Sigmoid colon (tissue), 6 donors: ENCODE measurements at regions not wholly inside any gene's neighbourhood (a gene's known extent, or its start where the extent isn't known, plus 50 kb on each side); places are given as distances from the start of the nearest gene placed in this dataset.

Experiments used
- DNase-seq: peaks from one replicate; pipeline ENCODE4 v3.0.0-alpha.2; 2019
- H3K27ac ChIP-seq, 4 donors: fragments of 200-600 bp; sonication (generic); one replicate each; pipeline ENCODE4 v1.5.1; 2016 to 2019; ENCODE audit warnings: mild to moderate bottlenecking in 1 of 4
- H3K27me3 ChIP-seq, 3 donors: fragments of 200-600 bp; sonication (generic); one replicate each; pipeline ENCODE4 v1.5.1; 2019; ENCODE audit warnings: mild to moderate bottlenecking in 1 of 3
- H3K36me3 ChIP-seq, 4 donors: fragments of 200-600 bp; sonication (generic); one replicate each; pipeline ENCODE4 v1.5.1; 2016 to 2019
- H3K4me1 ChIP-seq, 4 donors: fragments of 200-600 bp; sonication (generic); one replicate each; pipeline ENCODE4 v1.5.1; 2017 to 2019
- H3K4me3 ChIP-seq, 4 donors: fragments of 200-600 bp; sonication (generic); one replicate each; pipeline ENCODE4 v1.5.1; 2017 to 2019; ENCODE audit warnings: mild to moderate bottlenecking in 2 of 4, moderate library complexity in 1 of 4
- H3K9me3 ChIP-seq, 4 donors: fragments of 200-600 bp in 3 of 4; sonication (generic) in 3 of 4; one replicate each; pipeline versions ENCODE4 v1.5.1 to v1.6.1; 2013 to 2019
- CTCF ChIP-seq, 4 experiments: fragments of 450-650 bp in 3 of 4; fragments of 200-600 bp in 1 of 4; IDR thresholded peaks; one replicate each; pipeline ENCODE4 v1.5.1; 2016 to 2019; ENCODE audit warnings: antibody characterized with exemption in 4 of 4, mild to moderate bottlenecking in 3 of 4, moderate library complexity in 2 of 4
- EP300 ChIP-seq, 4 donors: sonication (generic); formaldehyde crosslinking; IDR thresholded peaks; one replicate each; pipeline ENCODE4 v1.6.1; 2017; ENCODE audit warnings: antibody characterized with exemption in 4 of 4
- POLR2A ChIP-seq, 2 donors: fragments of 450-650 bp; IDR thresholded peaks; one replicate each; pipeline ENCODE4 v1.6.1; 2016; ENCODE audit warnings: antibody characterized with exemption in 2 of 2, mild to moderate bottlenecking in 2 of 2, moderate library complexity in 2 of 2
- POLR2AphosphoS5 ChIP-seq, 4 donors: sonication (generic); formaldehyde crosslinking; IDR thresholded peaks; one replicate each; pipeline ENCODE4 v1.6.1; 2017; ENCODE audit warnings: antibody characterized with exemption in 4 of 4
- WGBS, 2 donors: extraction: QIAGEN DNeasy Blood & Tissue Kit; methylation state at CpG; one replicate each; pipeline ENCODE4 v1.1.7; 2013; 5-methylcytosine and 5-hydroxymethylcytosine counted together
- intact Hi-C: fragments of 100-400 bp; cut with DNase I; formaldehyde crosslinking; loops from one replicate; pipeline ENCODE4 v1.15.1; 2023
- donor health status: healthy with polysubstance abuse.
- donor health status: healthy.

DNA sequence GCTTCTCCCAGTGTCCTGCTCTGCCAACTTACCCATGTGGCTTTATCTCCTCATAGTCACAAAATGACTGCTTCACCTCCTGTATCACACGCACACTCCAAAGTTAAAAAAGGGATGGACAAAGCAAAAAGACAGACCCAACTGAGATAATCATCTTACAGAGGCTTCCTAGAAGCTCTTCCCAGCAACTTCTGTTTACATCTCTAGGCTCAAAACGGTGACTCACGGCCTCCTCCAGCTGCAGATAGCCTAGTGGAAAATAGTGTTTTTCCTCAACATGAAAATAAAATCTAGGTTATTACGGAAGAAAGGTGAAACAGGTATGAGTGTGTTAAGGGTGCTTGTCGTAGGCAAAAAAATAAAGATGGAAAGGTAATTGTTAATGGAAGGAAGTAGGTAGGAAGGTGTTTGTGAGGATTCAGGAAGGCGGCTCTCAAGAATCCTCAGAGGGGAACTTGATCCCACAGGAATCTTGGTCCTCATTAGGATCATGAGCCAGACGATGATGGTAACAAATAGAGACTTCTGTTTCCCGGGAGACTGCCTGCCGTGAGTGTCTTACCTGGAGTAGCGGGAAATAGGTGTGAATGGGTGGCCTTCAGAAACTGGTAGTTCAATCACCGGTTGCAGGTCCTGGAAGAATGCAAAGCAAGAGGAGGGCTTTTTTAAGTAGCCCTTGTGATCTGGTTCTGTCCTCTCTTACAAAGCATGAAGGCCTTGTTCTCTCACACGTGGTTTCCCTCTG is 487.5 kb upstream of the TMEM132C start:
- intact Hi-C loops = no loop called here
- Histone ChIP-seq H3K9me3 (no peaks in the 10 kb centered on the region), H3K36me3 (no peaks in the 10 kb centered on the region), H3K27ac (no peak overlapping the region), H3K4me1 (no peaks in the 10 kb centered on the region), H3K27me3 (no peaks in the 10 kb centered on the region), H3K4me3 (no peak overlapping the region)
- no peak for DNase-seq
- 73 to 77% methylated on average over 12 of the region's 12 CpGs for WGBS, 2 donors
- no peak for TF ChIP-seq CTCF (IDR thresholded peaks at IDR 0.05)
- TF ChIP-seq POLR2A (IDR thresholded peaks at IDR 0.05) = no peak
- no peak for TF ChIP-seq POLR2AphosphoS5 (IDR thresholded peaks at IDR 0.05)
- no peak for TF ChIP-seq EP300 (IDR thresholded peaks at IDR 0.05)

DNA sequence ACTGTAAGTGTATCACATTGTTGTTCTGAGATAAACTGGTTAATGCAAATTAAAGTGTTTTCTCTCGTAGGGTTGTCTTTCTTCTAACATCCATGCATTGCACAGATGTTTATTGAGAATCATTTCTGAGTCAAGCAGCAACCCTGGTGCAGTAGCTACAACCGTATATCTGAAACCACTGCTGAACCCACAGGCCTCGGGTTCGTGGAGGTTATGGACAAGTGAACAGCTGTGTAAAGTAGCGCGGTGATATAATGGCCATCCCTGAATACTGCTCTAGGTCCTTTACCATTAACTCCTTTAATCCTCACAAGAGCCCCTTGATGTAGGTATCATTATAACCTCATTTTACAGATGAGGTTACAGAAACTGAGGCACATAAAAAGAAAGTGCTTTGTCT is 486.1 kb upstream of the TMEM132C start:
- intact Hi-C loops = no loop called here

GRCh38 chr12:127781336-127781735 is 485.6 kb upstream of the TMEM132C start:
- WGBS, 2 donors = 75 to 79% methylated on average over 5 of the region's 5 CpGs
- Histone ChIP-seq H3K27me3 (no peaks in the 10 kb centered on the region), H3K4me3 (no peak overlapping the region), H3K27ac (no peak overlapping the region), H3K9me3 (no peaks in the 10 kb centered on the region), H3K36me3 (no peaks in the 10 kb centered on the region), H3K4me1 (no peaks in the 10 kb centered on the region)
- TF ChIP-seq POLR2A (IDR thresholded peaks at IDR 0.05) (no peak), EP300 (IDR thresholded peaks at IDR 0.05) (no peak), CTCF (IDR thresholded peaks at IDR 0.05) (no peak), POLR2AphosphoS5 (IDR thresholded peaks at IDR 0.05) (no peak)
- intact Hi-C loops = no loop called here
- no peak for DNase-seq

More for the DNA sequence above, 486.1 kb upstream of the TMEM132C start:
- Histone ChIP-seq H3K4me3 (no peak overlapping the region), H3K27ac (no peak overlapping the region), H3K36me3 (no peaks in the 10 kb centered on the region), H3K9me3 (no peaks in the 10 kb centered on the region), H3K27me3 (no peaks in the 10 kb centered on the region), H3K4me1 (no peaks in the 10 kb centered on the region)
- TF ChIP-seq EP300 (IDR thresholded peaks at IDR 0.05) = no peak
- TF ChIP-seq POLR2A (IDR thresholded peaks at IDR 0.05) = no peak
- TF ChIP-seq CTCF (IDR thresholded peaks at IDR 0.05) = no peak
- TF ChIP-seq POLR2AphosphoS5 (IDR thresholded peaks at IDR 0.05) = no peak
- DNase-seq = no peak
- WGBS, 2 donors = 53 to 56% methylated on average over 6 of the region's 6 CpGs

DNA sequence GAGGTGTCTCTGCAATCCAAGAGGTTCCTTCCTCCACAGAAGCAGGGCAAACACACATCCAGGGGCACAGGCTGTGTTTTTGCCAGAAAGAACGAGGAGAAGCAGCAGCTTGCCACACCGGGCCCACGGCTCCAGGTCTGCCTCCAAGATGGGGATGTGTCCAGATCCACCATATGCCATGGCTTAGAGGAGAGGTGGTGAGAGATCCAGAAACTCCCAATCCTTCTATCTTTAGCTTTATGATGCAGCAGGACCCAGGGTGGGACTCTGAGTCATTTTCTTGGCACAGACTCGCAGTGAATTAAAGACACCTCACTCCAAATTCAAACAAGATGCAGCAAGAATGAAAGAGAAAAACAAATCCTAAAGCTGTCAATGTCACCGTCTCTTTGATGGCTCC is 481.4 kb upstream of the TMEM132C start:
- no peaks in the 10 kb centered on the region for H3K36me3 ChIP-seq

More for the DNA sequence above, 481.4 kb upstream of the TMEM132C start:
- no peaks in the 10 kb centered on the region for H3K4me1 ChIP-seq
- 44 to 56% methylated on average over 5 of the region's 5 CpGs for WGBS, 2 donors
- TF ChIP-seq POLR2A (IDR thresholded peaks at IDR 0.05) (no peak), POLR2AphosphoS5 (IDR thresholded peaks at IDR 0.05) (no peak), EP300 (IDR thresholded peaks at IDR 0.05) (no peak), CTCF (IDR thresholded peaks at IDR 0.05) (no peak)
- no peak overlapping the region for H3K4me3 ChIP-seq
- H3K27me3 ChIP-seq = no peaks in the 10 kb centered on the region
- H3K27ac ChIP-seq = no peak overlapping the region
- DNase-seq = no peak
- intact Hi-C loops = no loop called here
- H3K9me3 ChIP-seq = no peaks in the 10 kb centered on the region
